Panc1 (cell line): ENCODE measurements at regions not wholly inside any gene's neighbourhood (a gene's known extent, or its start where the extent isn't known, plus 50 kb on each side); places are given as distances from the start of the nearest gene placed in this dataset.
"Not testable (repeated sequence)": the region's sequence is repeated elsewhere in the genome, so short reads cannot be mapped to it uniquely, and the experiment has no call there.

Experiments
- ATAC-seq: fragments of 200-7000 bp; cut with Tn5 transposase; 2 replicates; pipeline ENCODE4 v1.9.1; 2020; ENCODE audit warnings: mild to moderate bottlenecking, moderate library complexity
- BruUV-seq: library from RNA; stranded (reverse); fragments of 400-500 nt; replicated peaks from 2 replicates; lab custom pipeline; 2021; lab: Mats Ljungman, UMichigan
- CTCF ChIA-PET: fragments of 300-600 bp; sonication (Branson Sonifier 250); formaldehyde crosslinking; loops from one replicate; lab custom pipeline; 2022; ENCODE audit warnings: antibody characterized with exemption; lab: Charles Lee
- POLR2A ChIA-PET: fragments of 300-600 bp; sonication (Branson Sonifier 250); formaldehyde crosslinking; loops from one replicate; lab custom pipeline; 2022; ENCODE audit warnings: antibody characterized with exemption; lab: Charles Lee
- DNase-seq: peaks from one replicate; pipeline ENCODE4 v3.0.0-alpha.2; 2010; ENCODE audit warnings: low read depth, low spot score
- H3K27ac ChIP-seq: 2 replicates; pipeline ENCODE4 v1.5.1; 2011; ENCODE audit warnings: mild to moderate bottlenecking, low read length, inconsistent platforms
- H3K27me3 ChIP-seq: fragments of 200-500 bp; sonication (Bioruptor generic); 2 replicates; pipeline ENCODE4 v1.6.0; 2014; ENCODE audit warnings: low read length, inconsistent platforms; ENCODE audit not compliant: control insufficient read depth, insufficient read depth
- H3K36me3 ChIP-seq: fragments of 200-500 bp; sonication (Bioruptor generic); 2 replicates; pipeline ENCODE4 v1.5.1; 2014; ENCODE audit warnings: inconsistent platforms, mild to moderate bottlenecking, low read length, moderate library complexity; ENCODE audit not compliant: control insufficient read depth, insufficient read depth
- H3K4me1 ChIP-seq: 2 replicates; pipeline ENCODE4 v1.5.1; 2011; ENCODE audit warnings: inconsistent platforms, mild to moderate bottlenecking, low read length, moderate library complexity; ENCODE audit not compliant: control insufficient read depth, insufficient read depth
- H3K4me3 ChIP-seq, 2 experiments: 2 replicates each; pipeline ENCODE4 v1.5.1; 2011 to 2012; ENCODE audit warnings: low read depth in 2 of 2, low read length in 2 of 2, mild to moderate bottlenecking in 2 of 2, inconsistent platforms in 1 of 2, moderate library complexity in 1 of 2
- H3K9me3 ChIP-seq: fragments of 200-500 bp; sonication (Bioruptor generic); 2 replicates; pipeline ENCODE4 v1.5.1; 2014; ENCODE audit warnings: low read depth, mild to moderate bottlenecking, inconsistent platforms, low read length, moderate library complexity; ENCODE audit not compliant: control insufficient read depth, insufficient read depth
- CTCF ChIP-seq: fragments of 450-650 bp; IDR thresholded peaks from 2 replicates; pipeline ENCODE4 v1.5.1; 2017; ENCODE audit warnings: mild to moderate bottlenecking
- POLR2AphosphoS5 ChIP-seq: IDR thresholded peaks from 2 replicates; pipeline ENCODE4 v1.6.1; 2012; ENCODE audit warnings: mild to moderate bottlenecking, low read depth, low read length, moderate library complexity
- SIN3A ChIP-seq: IDR thresholded peaks from 2 replicates; pipeline ENCODE4 v1.6.1; 2012; ENCODE audit warnings: low read depth, mild to moderate bottlenecking, low read length, moderate library complexity, borderline replicate concordance; ENCODE audit not compliant: insufficient read depth
- TCF7L2 ChIP-seq: IDR thresholded peaks from 2 replicates; pipeline ENCODE4 v1.6.1; 2011; ENCODE audit warnings: mild to moderate bottlenecking, low read depth, low read length, inconsistent platforms
- in situ Hi-C: cut with HindIII; loops from 2 replicates; pipeline ENCODE4 v1.10.0; 2016; ENCODE audit warnings: low sequenced_read_pairs, low pct_unique_long_range_greater_than_20kb
- intact Hi-C: fragments of 100-400 bp; cut with micrococcal nuclease; formaldehyde crosslinking; loops from one replicate; pipeline ENCODE4 v1.10.0; 2022; ENCODE audit not compliant: unreplicated experiment
- TF ChIP-seq, protein P1 (sequence below), 2 experiments: IDR thresholded peaks; 2 replicates each; pipeline ENCODE4 v1.6.1; 2011 to 2012; ENCODE audit warnings: low read depth in 2 of 2, control low read depth in 1 of 2, low read length in 1 of 2, mild to moderate bottlenecking in 1 of 2, moderate library complexity in 1 of 2; ENCODE audit not compliant: insufficient read depth in 1 of 2

DNA sequence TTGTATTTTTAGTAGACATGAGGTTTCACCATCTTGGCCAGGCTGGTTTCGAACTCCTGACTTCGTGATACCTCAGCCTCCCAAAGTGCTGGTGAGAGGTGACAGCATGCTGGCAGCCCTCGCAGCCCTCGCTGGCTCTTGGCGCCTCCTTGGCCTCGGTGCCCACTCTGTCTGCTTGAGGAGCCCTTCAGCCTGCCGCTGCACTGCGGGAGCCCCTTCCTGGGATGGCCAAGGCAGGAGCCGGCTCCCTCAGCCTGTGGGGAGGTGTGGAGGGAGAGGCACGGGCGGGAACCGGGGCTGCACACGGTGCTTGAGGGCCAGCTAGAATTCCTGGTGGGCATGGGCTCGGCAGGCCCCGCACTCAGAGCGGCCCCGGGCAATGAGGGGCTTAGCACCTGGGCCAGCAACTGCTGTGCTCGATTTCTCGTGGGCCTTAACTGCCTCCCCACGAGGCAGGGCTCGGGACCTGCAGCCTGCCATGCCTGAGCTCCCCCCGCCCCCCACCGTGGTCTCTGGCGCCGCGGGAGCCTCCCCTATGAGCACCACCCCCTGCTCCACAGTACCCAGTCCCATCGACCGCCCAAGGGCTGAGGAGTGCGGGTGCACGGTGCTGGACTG, 96.5 kb upstream of the RHOBTB1 start:
- TF ChIP-seq POLR2AphosphoS5 (no peak), TCF7L2 (no peak), SIN3A (no peak), CTCF (no peak)
- TF ChIP-seq, protein P1, sequence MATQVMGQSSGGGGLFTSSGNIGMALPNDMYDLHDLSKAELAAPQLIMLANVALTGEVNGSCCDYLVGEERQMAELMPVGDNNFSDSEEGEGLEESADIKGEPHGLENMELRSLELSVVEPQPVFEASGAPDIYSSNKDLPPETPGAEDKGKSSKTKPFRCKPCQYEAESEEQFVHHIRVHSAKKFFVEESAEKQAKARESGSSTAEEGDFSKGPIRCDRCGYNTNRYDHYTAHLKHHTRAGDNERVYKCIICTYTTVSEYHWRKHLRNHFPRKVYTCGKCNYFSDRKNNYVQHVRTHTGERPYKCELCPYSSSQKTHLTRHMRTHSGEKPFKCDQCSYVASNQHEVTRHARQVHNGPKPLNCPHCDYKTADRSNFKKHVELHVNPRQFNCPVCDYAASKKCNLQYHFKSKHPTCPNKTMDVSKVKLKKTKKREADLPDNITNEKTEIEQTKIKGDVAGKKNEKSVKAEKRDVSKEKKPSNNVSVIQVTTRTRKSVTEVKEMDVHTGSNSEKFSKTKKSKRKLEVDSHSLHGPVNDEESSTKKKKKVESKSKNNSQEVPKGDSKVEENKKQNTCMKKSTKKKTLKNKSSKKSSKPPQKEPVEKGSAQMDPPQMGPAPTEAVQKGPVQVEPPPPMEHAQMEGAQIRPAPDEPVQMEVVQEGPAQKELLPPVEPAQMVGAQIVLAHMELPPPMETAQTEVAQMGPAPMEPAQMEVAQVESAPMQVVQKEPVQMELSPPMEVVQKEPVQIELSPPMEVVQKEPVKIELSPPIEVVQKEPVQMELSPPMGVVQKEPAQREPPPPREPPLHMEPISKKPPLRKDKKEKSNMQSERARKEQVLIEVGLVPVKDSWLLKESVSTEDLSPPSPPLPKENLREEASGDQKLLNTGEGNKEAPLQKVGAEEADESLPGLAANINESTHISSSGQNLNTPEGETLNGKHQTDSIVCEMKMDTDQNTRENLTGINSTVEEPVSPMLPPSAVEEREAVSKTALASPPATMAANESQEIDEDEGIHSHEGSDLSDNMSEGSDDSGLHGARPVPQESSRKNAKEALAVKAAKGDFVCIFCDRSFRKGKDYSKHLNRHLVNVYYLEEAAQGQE (IDR thresholded peaks at IDR 0.05; ENCODE audit: insufficient read depth in 1 of 2, low read depth in 2 of 2, low read length in 1 of 2): no peak
- ChIA-PET POLR2A (no interaction called here), CTCF (no interaction called here)
- Histone ChIP-seq H3K36me3 (no peaks in the 10 kb centered on the region), H3K4me1 (no peaks in the 10 kb centered on the region), H3K27ac (no peak overlapping the region), H3K9me3 (no peaks in the 10 kb centered on the region), H3K27me3 (no peaks in the 10 kb centered on the region), H3K4me3 (no peak overlapping the region)
- no peak for DNase-seq
- no peak for ATAC-seq
- in situ Hi-C loops: no loop called here
- no TSS peak for BruUV-seq
- intact Hi-C loops: no loop called here

DNA sequence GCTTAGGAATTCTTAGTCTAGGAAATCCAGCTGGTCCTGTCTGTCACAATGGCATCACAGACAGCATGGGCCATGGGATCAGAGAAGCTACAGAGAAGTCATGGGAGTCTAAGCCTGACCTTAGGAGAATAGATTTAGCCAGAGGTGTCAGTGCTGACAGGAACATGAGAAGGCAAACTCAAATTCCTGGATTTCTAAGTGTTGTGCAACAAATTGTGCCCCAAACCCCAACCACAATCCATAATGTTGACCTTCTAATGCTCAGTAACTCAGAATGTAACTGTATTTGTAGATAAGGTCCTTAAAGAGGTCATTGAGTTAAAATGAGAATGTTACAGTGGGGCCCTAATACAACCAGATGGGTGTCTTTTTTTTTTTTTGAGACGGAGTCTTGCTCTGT, 95.9 kb upstream of the RHOBTB1 start:
- no peak overlapping the region for H3K27ac ChIP-seq
- H3K4me1 ChIP-seq: no peaks in the 10 kb centered on the region
- no peaks in the 10 kb centered on the region for H3K36me3 ChIP-seq
- in situ Hi-C loops: no loop called here
- H3K9me3 ChIP-seq: no peaks in the 10 kb centered on the region
- H3K27me3 ChIP-seq: no peaks in the 10 kb centered on the region
- no peak for ATAC-seq
- CTCF ChIA-PET: no interaction called here
- intact Hi-C loops: no loop called here
- BruUV-seq: no TSS peak
- H3K4me3 ChIP-seq: no peak overlapping the region
- no peak for DNase-seq
- TF ChIP-seq POLR2AphosphoS5: no peak
- POLR2A ChIA-PET: no interaction called here

- intact Hi-C loops, ATAC-seq, H3K9me3 ChIP-seq, H3K36me3 ChIP-seq, H3K27ac ChIP-seq, H3K4me1 ChIP-seq, CTCF ChIA-PET, POLR2A ChIA-PET, BruUV-seq, in situ Hi-C loops, DNase-seq, H3K4me3 ChIP-seq, H3K27me3 ChIP-seq: not testable (repeated sequence)
Observed at GRCh38 chr10:61037261-61037830, 93.4 kb upstream of the RHOBTB1 start.

- not testable (repeated sequence) for DNase-seq, H3K27me3 ChIP-seq
Observed at GRCh38 chr10:61036148-61036547, 92.2 kb upstream of the RHOBTB1 start.

More at GRCh38 chr10:61036148-61036547, 92.2 kb upstream of the RHOBTB1 start:
- POLR2A ChIA-PET, BruUV-seq, in situ Hi-C loops, H3K4me1 ChIP-seq, CTCF ChIA-PET, H3K4me3 ChIP-seq, H3K9me3 ChIP-seq, ATAC-seq, H3K36me3 ChIP-seq, H3K27ac ChIP-seq, intact Hi-C loops: not testable (repeated sequence)
